Adrenal gland (tissue), 5 donors: ENCODE measurements at regions not wholly inside any gene's neighbourhood (a gene's known extent, or its start where the extent isn't known, plus 50 kb on each side); places are given as distances from the start of the nearest gene placed in this dataset.

Experiments
- POLR2A ChIP-seq, 2 donors: fragments of 450-650 bp; IDR thresholded peaks; one replicate each; pipeline ENCODE4 v1.6.1; 2017; ENCODE audit warnings: antibody characterized with exemption in 2 of 2, mild to moderate bottlenecking in 2 of 2, moderate library complexity in 1 of 2
- TF ChIP-seq, protein P1 (sequence below), 6 experiments: fragments of 450-650 bp in 4 of 6; fragments of 200-600 bp in 2 of 6; sonication (generic) in 1 of 6; IDR thresholded peaks; 1 replicate in 5 of 6; 2 replicates in 1 of 6; pipeline versions ENCODE4 v1.5.1 to v1.8.0; 2016 to 2021; ENCODE audit warnings: antibody characterized with exemption in 6 of 6, mild to moderate bottlenecking in 2 of 6, moderate library complexity in 1 of 6
- donor health status: DM: no; HTN: no; CAD: no.

DNA sequence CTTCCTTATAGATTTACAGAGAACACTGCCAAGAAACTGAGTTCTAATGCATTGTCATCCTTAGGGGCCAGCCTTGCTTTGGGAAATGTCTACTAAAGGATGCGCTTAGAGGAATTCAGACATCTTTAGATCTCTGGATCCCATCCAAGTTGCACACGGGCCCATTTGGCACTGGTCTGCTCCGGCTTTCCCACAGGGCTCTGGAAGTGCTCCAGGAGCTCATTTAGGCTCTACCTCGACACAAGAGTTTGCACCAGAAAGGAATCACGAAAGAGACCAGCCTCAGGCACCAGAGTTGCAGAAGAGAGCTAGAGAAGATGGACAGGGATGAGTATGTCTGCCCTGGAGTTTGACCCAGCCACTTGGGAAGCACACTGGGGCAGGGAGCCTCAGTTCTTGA lies 150.1 kb upstream of the TMEM72 start:
- TF ChIP-seq POLR2A (IDR thresholded peaks at IDR 0.05), result no peak
- TF ChIP-seq, protein P1, sequence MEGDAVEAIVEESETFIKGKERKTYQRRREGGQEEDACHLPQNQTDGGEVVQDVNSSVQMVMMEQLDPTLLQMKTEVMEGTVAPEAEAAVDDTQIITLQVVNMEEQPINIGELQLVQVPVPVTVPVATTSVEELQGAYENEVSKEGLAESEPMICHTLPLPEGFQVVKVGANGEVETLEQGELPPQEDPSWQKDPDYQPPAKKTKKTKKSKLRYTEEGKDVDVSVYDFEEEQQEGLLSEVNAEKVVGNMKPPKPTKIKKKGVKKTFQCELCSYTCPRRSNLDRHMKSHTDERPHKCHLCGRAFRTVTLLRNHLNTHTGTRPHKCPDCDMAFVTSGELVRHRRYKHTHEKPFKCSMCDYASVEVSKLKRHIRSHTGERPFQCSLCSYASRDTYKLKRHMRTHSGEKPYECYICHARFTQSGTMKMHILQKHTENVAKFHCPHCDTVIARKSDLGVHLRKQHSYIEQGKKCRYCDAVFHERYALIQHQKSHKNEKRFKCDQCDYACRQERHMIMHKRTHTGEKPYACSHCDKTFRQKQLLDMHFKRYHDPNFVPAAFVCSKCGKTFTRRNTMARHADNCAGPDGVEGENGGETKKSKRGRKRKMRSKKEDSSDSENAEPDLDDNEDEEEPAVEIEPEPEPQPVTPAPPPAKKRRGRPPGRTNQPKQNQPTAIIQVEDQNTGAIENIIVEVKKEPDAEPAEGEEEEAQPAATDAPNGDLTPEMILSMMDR (IDR thresholded peaks at IDR 0.05), result no peak
